Activated CD8-positive, alpha-beta memory T cell treated with anti-CD3 and anti-CD28 coated beads, Interleukin-2, amount 50 U/mL, for 1 hour (primary cell): ENCODE measurements at regions not wholly inside any gene's neighbourhood (a gene's known extent, or its start where the extent isn't known, plus 50 kb on each side); places are given as distances from the start of the nearest gene placed in this dataset.

Source experiments
- DNase-seq: peaks from one replicate; pipeline ENCODE4 v3.0.0-alpha.2; 2020; ENCODE audit errors: extremely low read depth

DNA sequence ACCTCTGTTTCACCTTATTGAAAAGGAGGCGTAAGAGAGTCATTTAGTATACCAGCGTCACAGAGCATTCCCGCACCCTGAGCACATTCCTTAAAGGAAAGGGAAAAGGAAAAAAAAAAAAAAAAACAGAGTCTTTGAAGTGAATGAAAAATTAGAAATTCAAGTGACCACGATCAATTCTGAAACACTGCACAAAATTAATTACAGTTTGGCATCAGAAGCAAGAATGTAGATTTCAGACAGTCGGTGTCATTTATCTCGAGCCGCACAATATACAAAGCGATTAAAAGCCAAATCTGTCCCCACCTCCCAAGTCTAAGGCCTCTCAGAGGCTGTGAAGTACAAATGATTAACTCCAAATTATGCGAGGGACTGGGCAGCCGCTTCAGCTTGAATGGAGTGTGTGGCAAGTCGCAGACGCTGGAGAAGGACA is 173.7 kb upstream of the ZNF507 start:
- no peak for DNase-seq

GRCh38 chr19:32172566-32173160 is 172.7 kb upstream of the ZNF507 start:
- DNase-seq: no peak

DNA sequence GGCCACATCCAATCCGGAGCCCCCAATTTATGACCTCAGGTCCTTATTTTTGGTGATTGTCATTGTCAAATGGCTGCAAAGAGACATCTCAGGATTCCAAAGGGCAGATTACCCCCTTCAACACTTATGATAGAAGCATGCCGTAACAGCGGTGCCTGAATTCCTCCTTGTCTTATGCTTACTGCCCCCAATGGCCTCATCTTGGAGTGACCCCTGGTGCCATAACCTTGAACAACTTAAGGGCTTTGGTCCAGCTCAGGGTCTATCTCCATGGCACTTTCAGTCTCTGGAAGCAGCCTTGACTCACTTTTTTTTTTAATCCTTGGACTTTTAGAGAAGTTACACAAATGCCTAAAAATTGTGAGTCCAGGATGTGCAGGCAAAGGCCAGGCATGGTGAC is 171.6 kb upstream of the ZNF507 start:
- DNase-seq: no peak

DNA sequence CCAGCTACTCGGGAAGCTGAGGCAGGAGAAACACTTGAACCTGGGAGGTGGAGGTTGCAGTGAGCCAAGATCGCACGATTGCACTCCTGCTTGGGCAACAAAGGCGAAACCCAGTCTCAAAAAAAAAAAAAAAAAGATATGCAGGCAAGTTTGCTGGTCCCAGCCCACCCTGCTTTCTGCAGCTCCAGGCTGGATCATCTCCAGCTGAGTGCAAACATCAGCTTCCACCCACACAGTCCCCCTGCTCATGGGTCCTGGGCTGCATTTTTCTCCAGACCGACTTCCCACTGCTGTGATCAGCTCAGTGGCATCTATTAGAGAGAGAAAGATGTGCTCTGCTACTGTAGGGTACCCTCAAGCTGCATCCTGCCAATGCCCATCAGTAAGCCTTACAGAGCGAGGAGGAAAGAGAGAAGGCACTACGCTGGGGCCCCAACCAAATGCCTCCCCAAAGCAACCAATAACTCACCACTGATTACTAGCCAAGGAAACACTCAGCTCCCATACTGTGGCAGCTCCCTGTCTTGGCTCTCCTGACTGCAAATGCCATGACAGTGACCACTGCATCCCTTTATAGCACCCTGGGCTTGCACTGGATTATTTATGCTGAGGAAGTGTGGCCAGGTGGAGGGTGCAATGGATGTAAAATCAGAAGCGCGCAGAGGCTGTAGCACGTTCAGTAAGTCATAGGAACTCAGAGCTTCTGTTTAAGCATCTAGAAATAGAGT is 170.9 kb upstream of the ZNF507 start:
- no peak for DNase-seq

- no peak for DNase-seq
Observed at GRCh38 chr19:32176591-32176990, 168.8 kb upstream of the ZNF507 start.

- DNase-seq: no peak
Observed at GRCh38 chr19:32177686-32178085, 167.7 kb upstream of the ZNF507 start.

DNA sequence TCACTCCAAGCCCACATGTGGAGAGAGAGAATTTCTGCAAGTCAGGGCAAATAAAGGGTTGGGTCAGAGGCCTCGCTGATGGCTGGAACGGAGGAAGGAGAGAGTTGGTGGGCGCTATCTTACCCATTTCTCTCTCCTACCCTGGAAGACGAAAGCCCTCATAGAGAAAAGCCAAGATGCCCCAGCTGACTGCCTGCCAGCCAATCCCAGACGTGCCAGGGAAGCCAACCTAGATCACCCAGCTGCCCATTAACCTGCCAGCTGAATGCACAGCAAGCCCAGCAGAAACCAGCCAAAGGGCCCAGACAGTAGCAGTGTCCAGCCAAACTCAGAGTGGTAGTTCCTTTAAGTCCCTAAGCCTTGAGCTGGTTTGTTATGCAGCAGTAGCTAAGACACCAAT is 167.0 kb upstream of the ZNF507 start:
- no peak for DNase-seq

GRCh38 chr19:32178956-32179355 is 166.5 kb upstream of the ZNF507 start:
- DNase-seq: no peak

- no peak for DNase-seq
Observed at GRCh38 chr19:32181216-32181920, 164.0 kb upstream of the ZNF507 start.

GRCh38 chr19:32186542-32187330 is 158.7 kb upstream of the ZNF507 start:
- no peak for DNase-seq

DNA sequence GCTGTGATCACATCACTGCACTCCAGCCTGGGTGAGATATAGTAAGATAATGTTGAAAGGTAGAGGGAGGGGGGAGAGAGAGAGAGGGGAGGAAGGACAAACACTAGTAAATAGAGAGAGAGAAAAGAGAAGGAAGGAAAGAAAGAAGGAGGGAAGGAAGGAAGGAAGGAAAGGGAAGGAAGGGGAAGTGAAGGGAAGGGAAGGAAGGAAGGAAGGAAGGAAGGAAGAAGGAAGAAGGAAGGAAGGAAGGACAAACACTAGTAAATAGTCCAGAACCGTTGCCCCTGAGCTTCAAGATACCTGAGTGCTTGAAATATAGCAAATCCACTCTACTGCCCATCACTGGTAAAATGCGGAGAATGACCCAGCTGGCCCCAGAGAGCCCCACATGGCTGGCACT is 156.5 kb upstream of the ZNF507 start:
- no peak for DNase-seq

- no peak for DNase-seq
Observed at GRCh38 chr19:32189956-32190706, 155.3 kb upstream of the ZNF507 start.

DNA sequence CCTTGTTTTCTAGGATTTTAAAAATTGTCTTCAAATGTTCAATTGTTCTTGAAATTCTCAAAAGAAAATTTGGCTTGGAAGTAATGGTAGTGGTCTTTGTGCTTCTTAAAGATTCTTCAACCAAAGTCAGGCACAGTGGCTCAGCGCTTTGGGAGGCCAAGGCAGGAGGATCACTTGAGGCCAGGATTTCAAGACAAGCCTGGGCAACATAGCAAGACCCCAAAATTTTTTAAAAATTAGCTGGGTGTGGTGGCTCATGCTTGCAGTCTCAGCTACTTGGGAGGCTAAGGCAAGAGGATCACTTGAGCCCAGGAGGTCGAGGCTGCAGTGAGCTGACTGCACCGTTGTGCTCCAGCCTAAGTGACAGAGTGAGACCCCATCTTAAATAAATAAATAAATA is 153.5 kb upstream of the ZNF507 start:
- DNase-seq: no peak

DNA sequence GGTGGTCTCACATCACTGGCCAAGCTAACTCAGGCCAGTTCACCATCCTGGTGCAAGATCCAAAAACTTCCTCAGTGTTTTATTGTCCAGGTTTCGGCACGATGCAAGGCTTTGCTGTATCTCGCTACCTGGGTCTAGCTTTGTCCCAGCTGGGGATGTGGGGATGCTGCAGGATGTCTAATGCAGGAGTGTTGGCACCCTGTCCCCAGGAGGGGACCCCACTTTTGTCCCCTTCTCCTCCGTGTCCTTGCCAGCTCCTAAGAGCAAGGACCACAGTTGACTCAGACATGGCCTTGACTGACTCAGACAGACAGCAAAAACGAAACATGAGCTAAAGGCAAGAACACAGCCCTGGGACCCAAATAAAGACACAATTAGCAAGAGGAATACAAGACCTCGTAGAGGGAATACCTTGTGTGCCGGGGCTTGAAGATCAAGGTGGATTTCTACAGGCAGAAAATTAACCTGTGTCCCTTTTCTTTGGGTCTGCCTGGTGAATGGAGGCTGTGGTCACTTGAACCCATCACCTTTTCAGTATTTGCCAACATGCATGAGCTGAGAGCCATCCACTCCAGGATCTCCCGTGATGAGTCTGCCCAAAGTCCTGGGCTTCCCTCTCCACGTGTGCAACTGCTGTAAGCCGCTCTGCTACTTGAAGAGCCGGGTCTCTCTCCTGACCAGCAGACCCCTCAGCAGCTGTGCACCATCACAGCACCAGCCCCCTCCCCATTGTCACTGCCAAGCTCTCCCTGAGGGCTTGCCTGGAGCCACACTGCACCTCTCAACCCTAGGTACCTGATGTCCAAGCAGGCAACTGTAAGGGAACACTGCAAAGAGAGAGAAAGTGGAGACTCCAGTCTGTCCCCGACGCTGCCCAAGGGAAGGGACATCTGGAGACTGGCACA is 149.5 kb upstream of the ZNF507 start:
- no peak for DNase-seq

GRCh38 chr19:32196690-32197420 is 148.6 kb upstream of the ZNF507 start:
- DNase-seq: no peak

DNA sequence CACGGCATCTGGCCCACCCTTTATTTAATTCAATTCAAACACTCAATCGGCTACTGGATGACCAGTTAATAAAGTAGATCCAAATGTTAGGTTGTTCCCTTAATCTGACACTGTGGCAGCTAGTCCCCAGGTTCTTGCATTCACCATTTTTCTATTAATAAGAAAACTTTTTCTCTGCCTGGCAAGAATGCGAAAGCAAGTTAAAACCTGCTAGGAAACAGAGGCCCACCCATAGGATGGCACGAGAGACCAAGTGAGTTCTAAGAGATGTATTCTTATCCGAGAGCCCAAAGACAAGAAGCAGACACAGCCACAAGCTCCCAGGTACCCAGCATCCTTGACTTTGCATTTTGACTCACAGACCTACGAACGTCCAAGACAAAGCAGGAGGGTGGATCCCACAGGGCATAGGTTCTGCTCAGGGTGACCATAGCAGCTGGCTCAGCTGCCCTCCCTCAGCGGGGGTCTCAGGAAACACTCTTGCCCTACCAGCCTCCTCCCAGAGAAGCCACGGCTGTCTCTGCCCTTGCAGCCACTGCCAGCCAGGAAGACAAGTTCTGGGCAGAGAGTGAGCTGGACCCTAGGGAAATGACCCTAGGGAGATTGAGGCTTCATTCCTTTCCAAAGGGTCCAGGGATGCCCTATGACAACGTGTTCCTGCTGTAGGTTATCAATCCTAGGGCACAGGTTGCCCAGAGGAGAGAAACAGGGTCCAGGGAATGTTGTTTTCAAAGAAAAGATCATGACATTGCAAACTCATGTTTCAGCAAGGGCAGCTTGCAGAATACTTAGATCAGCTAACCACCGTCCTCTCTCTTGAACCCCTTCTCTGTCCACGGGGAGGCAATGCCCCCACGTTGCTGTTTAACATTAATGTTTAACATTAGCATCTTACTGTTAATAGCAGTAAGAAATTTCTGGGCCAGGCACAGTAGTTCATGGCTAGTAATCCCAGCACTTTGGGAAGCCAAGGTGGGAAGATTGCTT is 147.2 kb upstream of the ZNF507 start:
- DNase-seq: no peak

GRCh38 chr19:32199501-32200040 is 145.8 kb upstream of the ZNF507 start:
- DNase-seq: no peak

- DNase-seq: no peak
Observed at GRCh38 chr19:32200312-32201038, 144.9 kb upstream of the ZNF507 start.
